OCI-LY3 (cell line): ENCODE measurements at regions not wholly inside any gene's neighbourhood (a gene's known extent, or its start where the extent isn't known, plus 50 kb on each side); places are given as distances from the start of the nearest gene placed in this dataset.

Source experiments
- H2AFZ ChIP-seq: fragments of 200-600, 300-600 bp; shearing (Covaris generic); 2 replicates; pipeline ENCODE4 v1.6.0; 2014; ENCODE audit warnings: antibody characterized with exemption, low read depth, low read length
- H3K27ac ChIP-seq: fragments of 200-600, 300-600 bp; sonication (generic); 2 replicates; pipeline ENCODE4 v1.5.1; 2014; ENCODE audit warnings: mild to moderate bottlenecking, low read length, moderate library complexity, mixed read lengths
- H3K27me3 ChIP-seq: fragments of 200-600, 300-600 bp; sonication (generic); 2 replicates; pipeline ENCODE4 v1.6.1; 2014; ENCODE audit warnings: low read depth, low read length, mixed read lengths
- H3K36me3 ChIP-seq: fragments of 200-600, 300-600 bp; sonication (generic); replicated peaks from 2 replicates; pipeline ENCODE3; 2014; ENCODE audit warnings: low read depth, low read length, mixed read lengths
- H3K4me1 ChIP-seq: fragments of 300-600, 200-600 bp; sonication (generic); 2 replicates; pipeline ENCODE4 v1.6.1; 2014; ENCODE audit warnings: low read length, mixed read lengths
- H3K4me2 ChIP-seq: fragments of 200-600, 300-600 bp; sonication (generic); 2 replicates; pipeline ENCODE4 v1.6.1; 2014; ENCODE audit warnings: low read length, mixed read lengths
- H3K4me3 ChIP-seq: fragments of 300-600, 200-600 bp; sonication (generic); 2 replicates; pipeline ENCODE4 v1.5.1; 2014; ENCODE audit warnings: antibody characterized with exemption, mild to moderate bottlenecking, low read length, moderate library complexity
- H3K79me2 ChIP-seq: fragments of 300-600, 200-600 bp; shearing (Covaris generic); 2 replicates; pipeline ENCODE4 v1.6.1; 2014; ENCODE audit warnings: mild to moderate bottlenecking, low read length, mixed read lengths
- H3K9ac ChIP-seq: fragments of 300-600, 200-600 bp; shearing (Covaris generic); 2 replicates; pipeline ENCODE4 v1.6.0; 2014; ENCODE audit warnings: mild to moderate bottlenecking, low read length, moderate library complexity
- H3K9me3 ChIP-seq: fragments of 200-600, 300-600 bp; shearing (Covaris generic); 2 replicates; pipeline ENCODE4 v1.6.1; 2014; ENCODE audit warnings: low read length, mixed read lengths; ENCODE audit not compliant: insufficient read depth
- H4K20me1 ChIP-seq: fragments of 200-600, 300-600 bp; sonication (generic); 2 replicates; pipeline ENCODE4 v1.6.1; 2016; ENCODE audit warnings: low read length, mixed read lengths; ENCODE audit not compliant: insufficient read depth
- EZH2phosphoT487 ChIP-seq: fragments of 200-600 bp; shearing (Covaris generic); IDR thresholded peaks from 2 replicates; pipeline ENCODE4 v1.6.1; 2018; ENCODE audit warnings: antibody characterized with exemption, mixed run types, low read depth
- TF ChIP-seq, protein P1 (sequence below): fragments of 200-600, 300-600 bp; sonication (generic); IDR thresholded peaks from 2 replicates; pipeline ENCODE4 v1.5.1; 2014; ENCODE audit warnings: antibody characterized with exemption, low read length, low read depth

DNA sequence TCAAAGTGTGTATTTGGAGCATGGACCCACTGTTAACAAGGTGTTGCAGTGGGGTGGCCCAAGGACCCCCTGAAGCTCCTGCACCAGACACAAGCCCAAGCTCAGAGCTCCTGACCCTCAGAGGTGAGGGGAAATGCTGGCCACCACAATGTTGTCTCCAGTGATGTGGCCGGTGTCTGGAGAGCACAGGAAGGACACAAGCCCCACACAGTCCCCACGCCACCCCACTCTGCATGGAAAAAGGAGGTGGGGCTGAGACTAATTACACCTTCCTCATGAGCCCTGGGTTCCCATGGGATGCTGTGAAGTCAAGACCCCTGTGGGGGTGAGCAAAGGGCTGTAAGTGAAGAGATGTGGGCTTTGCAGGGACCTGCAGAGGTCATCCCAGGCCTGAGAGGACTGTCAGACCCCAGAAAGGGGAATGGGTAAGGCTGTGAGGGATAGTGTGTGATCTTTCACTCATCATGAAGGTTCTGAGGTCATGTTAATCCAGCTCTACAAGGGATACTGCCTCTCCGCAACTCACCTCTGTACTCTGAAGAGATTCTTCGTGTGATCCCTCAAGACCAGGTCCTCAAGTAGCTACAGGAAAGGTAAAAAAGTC is 136.3 kb upstream of the DHRS4 start:
- Histone ChIP-seq H3K27ac (no peak overlapping the region), H3K4me1 (no peaks in the 10 kb centered on the region), H3K27me3 (0 out of 2 replicates have a peak, but pooled peaks cover 2% of the 10 kb centered on the region), H3K9me3 (no peaks in the 10 kb centered on the region), H3K79me2 (no peaks in the 10 kb centered on the region), H3K4me2 (no peak overlapping the region), H4K20me1 (no peaks in the 10 kb centered on the region), H3K4me3 (no peak overlapping the region), H2AFZ (no peak overlapping the region), H3K9ac (no peak overlapping the region), H3K36me3 (no peaks in the 10 kb centered on the region)
- TF ChIP-seq EZH2phosphoT487: no peak
- TF ChIP-seq, protein P1, sequence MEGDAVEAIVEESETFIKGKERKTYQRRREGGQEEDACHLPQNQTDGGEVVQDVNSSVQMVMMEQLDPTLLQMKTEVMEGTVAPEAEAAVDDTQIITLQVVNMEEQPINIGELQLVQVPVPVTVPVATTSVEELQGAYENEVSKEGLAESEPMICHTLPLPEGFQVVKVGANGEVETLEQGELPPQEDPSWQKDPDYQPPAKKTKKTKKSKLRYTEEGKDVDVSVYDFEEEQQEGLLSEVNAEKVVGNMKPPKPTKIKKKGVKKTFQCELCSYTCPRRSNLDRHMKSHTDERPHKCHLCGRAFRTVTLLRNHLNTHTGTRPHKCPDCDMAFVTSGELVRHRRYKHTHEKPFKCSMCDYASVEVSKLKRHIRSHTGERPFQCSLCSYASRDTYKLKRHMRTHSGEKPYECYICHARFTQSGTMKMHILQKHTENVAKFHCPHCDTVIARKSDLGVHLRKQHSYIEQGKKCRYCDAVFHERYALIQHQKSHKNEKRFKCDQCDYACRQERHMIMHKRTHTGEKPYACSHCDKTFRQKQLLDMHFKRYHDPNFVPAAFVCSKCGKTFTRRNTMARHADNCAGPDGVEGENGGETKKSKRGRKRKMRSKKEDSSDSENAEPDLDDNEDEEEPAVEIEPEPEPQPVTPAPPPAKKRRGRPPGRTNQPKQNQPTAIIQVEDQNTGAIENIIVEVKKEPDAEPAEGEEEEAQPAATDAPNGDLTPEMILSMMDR: no peak

GRCh38 chr14:23827100-23827892 is 126.3 kb upstream of the DHRS4 start:
- H2AFZ ChIP-seq: no peak overlapping the region
- no peaks in the 10 kb centered on the region for H3K79me2 ChIP-seq
- H3K4me2 ChIP-seq: no peak overlapping the region
- TF ChIP-seq, protein P1: no peak
- no peak for TF ChIP-seq EZH2phosphoT487
- H3K27me3 ChIP-seq: 0 out of 2 replicates have a peak, but pooled peaks cover 4% of the 10 kb centered on the region
- no peak overlapping the region for H3K4me3 ChIP-seq
- no peaks in the 10 kb centered on the region for H3K36me3 ChIP-seq
- H3K9me3 ChIP-seq: no peaks in the 10 kb centered on the region
- no peaks in the 10 kb centered on the region for H3K4me1 ChIP-seq
- no peak overlapping the region for H3K9ac ChIP-seq
- H4K20me1 ChIP-seq: no peaks in the 10 kb centered on the region
- no peak overlapping the region for H3K27ac ChIP-seq

DNA sequence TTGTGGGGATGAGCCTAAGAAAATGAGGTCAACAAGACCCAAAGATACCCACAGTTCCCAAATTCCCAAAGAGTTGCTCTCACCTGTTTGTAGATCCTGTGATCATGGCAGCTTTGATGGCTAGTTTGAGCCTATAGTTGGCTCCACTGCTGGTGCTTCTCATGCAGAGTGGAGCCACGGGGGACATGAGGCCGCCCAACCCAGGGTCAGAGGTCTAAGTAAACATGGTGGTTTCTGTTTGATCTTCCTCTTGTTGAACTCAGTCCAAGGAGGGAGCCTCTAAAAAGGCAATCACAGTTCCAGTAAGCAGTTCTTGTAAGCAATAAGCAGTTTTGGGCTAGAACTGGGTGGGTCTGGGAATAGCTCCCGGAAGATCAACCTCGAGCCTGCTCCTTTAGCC is 125.6 kb upstream of the DHRS4 start:
- no peaks in the 10 kb centered on the region for H4K20me1 ChIP-seq
- no peaks in the 10 kb centered on the region for H3K36me3 ChIP-seq
- no peak for TF ChIP-seq EZH2phosphoT487
- TF ChIP-seq, protein P1: no peak
- no peak overlapping the region for H3K4me3 ChIP-seq
- no peak overlapping the region for H3K9ac ChIP-seq
- no peak overlapping the region for H3K27ac ChIP-seq
- H3K9me3 ChIP-seq: no peaks in the 10 kb centered on the region
- no peak overlapping the region for H2AFZ ChIP-seq
- no peaks in the 10 kb centered on the region for H3K27me3 ChIP-seq
- no peaks in the 10 kb centered on the region for H3K4me1 ChIP-seq
- no peak overlapping the region for H3K4me2 ChIP-seq
- H3K79me2 ChIP-seq: no peaks in the 10 kb centered on the region

DNA sequence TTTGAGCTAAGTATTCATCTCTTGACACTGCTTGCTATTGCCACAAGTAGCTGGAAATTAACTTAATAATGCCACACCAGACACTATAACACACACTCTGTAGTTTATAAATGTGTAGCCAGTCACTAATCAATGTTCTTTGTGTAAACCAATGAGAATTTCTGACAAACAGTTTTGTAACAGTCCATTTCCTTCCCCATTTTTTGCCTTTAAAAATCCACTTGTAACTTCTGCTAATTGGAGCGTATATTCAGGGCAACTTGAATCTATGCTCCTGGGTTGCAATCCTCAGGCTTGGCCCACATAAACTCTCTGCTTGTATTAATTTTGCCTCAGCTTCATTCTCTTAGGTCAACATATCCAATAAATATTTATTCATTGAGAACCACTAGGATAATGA is 125.0 kb upstream of the DHRS4 start:
- no peak overlapping the region for H3K4me2 ChIP-seq
- no peak overlapping the region for H3K4me3 ChIP-seq
- no peaks in the 10 kb centered on the region for H3K27me3 ChIP-seq
- H3K36me3 ChIP-seq: no peaks in the 10 kb centered on the region
- no peaks in the 10 kb centered on the region for H4K20me1 ChIP-seq
- no peak overlapping the region for H2AFZ ChIP-seq
- no peak overlapping the region for H3K9ac ChIP-seq
- H3K9me3 ChIP-seq: no peaks in the 10 kb centered on the region
- no peak overlapping the region for H3K27ac ChIP-seq
- TF ChIP-seq EZH2phosphoT487: no peak
- TF ChIP-seq, protein P1: no peak
- H3K79me2 ChIP-seq: no peaks in the 10 kb centered on the region
- no peaks in the 10 kb centered on the region for H3K4me1 ChIP-seq
